ENCODE measurements at regions not wholly inside any gene's neighbourhood (a gene's known extent, or its start where the extent isn't known, plus 50 kb on each side); places are given as distances from the start of the nearest gene placed in this dataset.

DNA sequence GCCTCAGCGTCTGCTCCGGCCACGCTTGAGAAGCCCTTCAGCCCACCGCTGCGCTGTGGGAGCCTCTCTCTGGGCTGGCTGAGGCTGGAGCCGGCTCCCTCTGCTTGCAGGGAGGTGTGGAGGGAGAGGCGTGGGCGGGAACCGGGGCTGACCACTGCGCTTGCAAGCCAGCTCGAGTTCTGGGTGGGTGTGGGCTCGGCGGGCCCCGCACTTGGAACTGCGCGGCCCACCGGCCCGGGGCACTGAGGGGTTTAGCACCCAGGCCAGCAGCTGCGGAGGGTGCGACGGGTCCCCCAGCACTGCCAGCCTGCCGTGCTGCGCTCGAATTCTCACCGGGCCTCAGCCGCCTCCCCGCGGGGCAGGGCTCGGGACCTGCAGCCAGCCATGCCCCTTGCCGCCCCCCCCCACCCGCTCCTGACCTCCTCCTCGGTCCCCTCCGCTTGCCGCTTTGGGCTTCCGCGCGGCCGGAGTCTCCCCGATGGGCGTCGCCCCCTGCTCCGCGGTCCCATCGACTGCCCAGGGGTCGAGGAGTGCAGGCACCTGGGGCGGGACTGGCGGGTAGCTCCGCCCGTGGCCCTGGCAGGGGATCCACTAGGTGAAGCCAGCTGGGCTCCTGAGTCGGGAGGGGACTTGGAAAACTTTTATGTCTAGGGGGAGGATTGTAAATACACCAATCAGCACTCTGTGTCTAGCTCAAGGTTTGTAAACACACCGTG is 106.7 kb downstream of the RAP2B start:
- Histone ChIP-seq H3K4me3 (peak overlapping the region; percentile 32 to 38), H3K27ac (no peak overlapping the region), H3K36me3 (ENCODE audit: low read depth, missing control alignments) (no peaks in the 10 kb centered on the region), H3K9me3 (no peaks in the 10 kb centered on the region), H3K27me3 (no peaks in the 10 kb centered on the region), H3K4me1 (no peaks in the 10 kb centered on the region)
- intact Hi-C loops (cut with DNase I; ENCODE audit: low total_unique reads), result no loop called here
- peak; percentile 25 for DNase-seq
- TF ChIP-seq, protein P1, sequence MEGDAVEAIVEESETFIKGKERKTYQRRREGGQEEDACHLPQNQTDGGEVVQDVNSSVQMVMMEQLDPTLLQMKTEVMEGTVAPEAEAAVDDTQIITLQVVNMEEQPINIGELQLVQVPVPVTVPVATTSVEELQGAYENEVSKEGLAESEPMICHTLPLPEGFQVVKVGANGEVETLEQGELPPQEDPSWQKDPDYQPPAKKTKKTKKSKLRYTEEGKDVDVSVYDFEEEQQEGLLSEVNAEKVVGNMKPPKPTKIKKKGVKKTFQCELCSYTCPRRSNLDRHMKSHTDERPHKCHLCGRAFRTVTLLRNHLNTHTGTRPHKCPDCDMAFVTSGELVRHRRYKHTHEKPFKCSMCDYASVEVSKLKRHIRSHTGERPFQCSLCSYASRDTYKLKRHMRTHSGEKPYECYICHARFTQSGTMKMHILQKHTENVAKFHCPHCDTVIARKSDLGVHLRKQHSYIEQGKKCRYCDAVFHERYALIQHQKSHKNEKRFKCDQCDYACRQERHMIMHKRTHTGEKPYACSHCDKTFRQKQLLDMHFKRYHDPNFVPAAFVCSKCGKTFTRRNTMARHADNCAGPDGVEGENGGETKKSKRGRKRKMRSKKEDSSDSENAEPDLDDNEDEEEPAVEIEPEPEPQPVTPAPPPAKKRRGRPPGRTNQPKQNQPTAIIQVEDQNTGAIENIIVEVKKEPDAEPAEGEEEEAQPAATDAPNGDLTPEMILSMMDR (IDR thresholded peaks at IDR 0.05), result no peak
- 86 to 87% methylated on average over 18 to 44 of the region's 51 CpGs for WGBS, 2 donors

DNA sequence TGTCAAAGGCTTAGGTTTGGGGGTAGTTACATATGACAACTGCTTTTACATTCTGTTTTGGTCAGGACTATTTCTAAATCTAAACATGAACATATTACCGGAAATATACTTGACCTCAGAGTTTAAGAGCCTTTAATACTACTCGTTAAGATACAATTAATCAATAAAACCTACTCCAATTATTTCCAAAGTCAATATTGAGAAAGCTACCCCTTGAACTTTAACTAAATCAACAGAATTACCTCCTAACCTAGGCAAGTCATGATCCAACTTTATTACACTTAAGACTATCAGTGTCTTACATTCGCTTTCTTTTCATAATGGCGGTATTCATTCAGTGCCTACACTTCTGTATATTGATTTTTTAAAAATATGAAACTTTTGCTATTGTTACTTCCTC is 107.7 kb downstream of the RAP2B start:
- Histone ChIP-seq H3K27ac (no peak overlapping the region), H3K4me3 (no peak overlapping the region), H3K9me3 (no peaks in the 10 kb centered on the region), H3K4me1 (no peaks in the 10 kb centered on the region), H3K36me3 (ENCODE audit: low read depth, missing control alignments) (no peaks in the 10 kb centered on the region), H3K27me3 (no peaks in the 10 kb centered on the region)
- no peak for TF ChIP-seq POLR2A (IDR thresholded peaks at IDR 0.05)
- TF ChIP-seq, protein P1 (IDR thresholded peaks at IDR 0.05), result no peak
- 74 to 82% methylated on average over 4 of the region's 4 CpGs for WGBS, 2 donors
- intact Hi-C loops (cut with DNase I; ENCODE audit: low total_unique reads), result no loop called here
- no peak for DNase-seq

DNA sequence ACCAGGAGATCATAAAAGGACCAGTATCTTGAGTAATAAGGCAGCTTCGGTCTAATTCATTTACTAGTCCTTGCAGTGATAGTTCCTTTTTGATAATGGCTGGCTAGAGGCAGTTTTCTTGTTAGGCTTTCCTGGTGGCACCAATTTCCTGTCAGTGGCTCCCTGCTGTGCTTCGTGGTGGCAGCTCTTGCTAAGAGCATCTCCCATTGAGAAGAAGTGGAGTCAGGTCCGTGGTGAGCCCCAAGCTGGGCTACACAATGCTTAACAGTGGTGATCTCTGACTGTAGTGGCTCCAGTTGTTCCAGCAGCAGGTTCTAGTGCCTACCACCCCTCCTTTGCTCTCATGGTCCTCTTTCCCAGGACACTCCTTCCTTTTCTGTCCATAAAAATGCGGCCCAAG is 111.2 kb downstream of the RAP2B start:
- 79 to 92% methylated on average over 4 of the region's 4 CpGs for WGBS, 2 donors
- no peaks in the 10 kb centered on the region for H3K9me3 ChIP-seq
- intact Hi-C loops (cut with DNase I; ENCODE audit: low total_unique reads), result no loop called here
- no peaks in the 10 kb centered on the region for H3K36me3 ChIP-seq (ENCODE audit: low read depth, missing control alignments)
- H3K4me1 ChIP-seq, result no peaks in the 10 kb centered on the region
- TF ChIP-seq, protein P1 (IDR thresholded peaks at IDR 0.05), result no peak
- TF ChIP-seq POLR2A (IDR thresholded peaks at IDR 0.05), result no peak
- H3K4me3 ChIP-seq, result no peak overlapping the region
- no peak for DNase-seq
- H3K27me3 ChIP-seq, result no peaks in the 10 kb centered on the region
- H3K27ac ChIP-seq, result no peak overlapping the region

DNA sequence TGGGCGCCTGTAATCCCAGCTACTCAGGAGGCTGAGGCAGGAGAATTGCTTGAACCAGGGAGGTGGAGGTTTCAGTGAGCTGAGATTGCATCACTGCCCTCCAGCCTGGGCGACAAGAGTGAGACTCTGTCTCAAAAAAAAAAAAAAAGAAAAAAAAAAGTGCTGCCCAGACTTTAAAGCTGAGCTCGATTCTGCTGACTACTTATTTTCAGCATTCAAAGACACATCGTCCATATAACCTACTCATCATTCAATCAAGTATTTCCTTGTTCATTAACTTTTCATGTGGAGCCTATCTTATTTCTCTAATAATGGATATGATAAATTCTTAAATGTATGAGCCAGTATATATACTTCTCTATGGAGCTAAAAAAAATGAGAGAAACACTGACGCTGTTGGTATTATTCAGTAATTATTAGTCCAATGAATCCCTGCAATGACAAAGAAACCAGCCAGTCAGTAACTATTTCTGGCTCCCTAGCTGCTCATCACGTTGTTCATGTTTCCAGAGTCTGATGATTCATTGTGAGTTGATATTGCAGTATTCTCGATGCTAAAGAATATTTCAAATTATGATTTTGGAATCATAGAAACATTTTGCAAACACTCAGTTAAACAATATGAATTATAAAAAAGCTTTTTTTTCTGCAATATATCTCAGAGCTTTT is 111.9 kb downstream of the RAP2B start:
- DNase-seq, result no peak
- no peaks in the 10 kb centered on the region for H3K36me3 ChIP-seq (ENCODE audit: low read depth, missing control alignments)
- no peaks in the 10 kb centered on the region for H3K27me3 ChIP-seq
- H3K9me3 ChIP-seq, result no peaks in the 10 kb centered on the region
- WGBS, 2 donors, result 77 to 82% methylated on average over 7 of the region's 7 CpGs
- H3K4me1 ChIP-seq, result no peaks in the 10 kb centered on the region
- H3K4me3 ChIP-seq, result no peak overlapping the region
- no peak overlapping the region for H3K27ac ChIP-seq
- intact Hi-C loops (cut with DNase I; ENCODE audit: low total_unique reads), result no loop called here
- TF ChIP-seq, protein P1 (IDR thresholded peaks at IDR 0.05), result no peak
- TF ChIP-seq POLR2A (IDR thresholded peaks at IDR 0.05), result no peak

DNA sequence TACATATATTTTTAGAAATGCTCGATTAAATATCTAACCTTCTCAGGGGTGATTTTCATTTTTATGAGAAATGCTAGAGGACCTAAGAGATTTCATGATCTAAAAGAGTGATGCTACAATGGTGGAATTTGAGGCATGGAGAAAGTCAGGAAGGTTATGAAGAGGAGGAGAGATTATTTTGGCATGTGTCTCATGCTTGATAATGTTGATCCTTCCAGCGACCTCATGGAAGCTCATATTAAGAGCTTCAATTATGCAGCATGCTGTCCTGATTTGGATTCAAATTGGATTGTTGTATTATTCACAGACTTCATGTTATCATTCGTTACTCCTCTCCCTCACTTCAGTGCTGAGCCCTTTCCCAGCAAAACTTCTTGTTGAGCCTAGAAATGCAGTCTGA is 112.5 kb downstream of the RAP2B start:
- no peak overlapping the region for H3K4me3 ChIP-seq
- H3K9me3 ChIP-seq, result no peaks in the 10 kb centered on the region
- no peak overlapping the region for H3K27ac ChIP-seq
- 58 to 59% methylated on average over 3 of the region's 3 CpGs for WGBS, 2 donors
- H3K4me1 ChIP-seq, result no peaks in the 10 kb centered on the region
- H3K36me3 ChIP-seq (ENCODE audit: low read depth, missing control alignments), result no peaks in the 10 kb centered on the region
- H3K27me3 ChIP-seq, result no peaks in the 10 kb centered on the region
- TF ChIP-seq POLR2A (IDR thresholded peaks at IDR 0.05), result no peak
- TF ChIP-seq, protein P1 (IDR thresholded peaks at IDR 0.05), result no peak
- no peak for DNase-seq
- intact Hi-C loops (cut with DNase I; ENCODE audit: low total_unique reads), result no loop called here

Data from testis (tissue), 2 donors.